ENCODE measurements at regions not wholly inside any gene's neighbourhood (a gene's known extent, or its start where the extent isn't known, plus 50 kb on each side); places are given as distances from the start of the nearest gene placed in this dataset.
"Not testable (repeated sequence)": the region's sequence is repeated elsewhere in the genome, so short reads cannot be mapped to it uniquely, and the experiment has no call there.

GRCh38 chr4:125781651-125782050 is 466.9 kb downstream of the FAT4 start:
- no peak overlapping the region for H3K4me3 ChIP-seq (ENCODE audit: low read depth, low read length)
- no peak for DNase-seq (ENCODE audit: low read depth)
- TF ChIP-seq, protein P1, sequence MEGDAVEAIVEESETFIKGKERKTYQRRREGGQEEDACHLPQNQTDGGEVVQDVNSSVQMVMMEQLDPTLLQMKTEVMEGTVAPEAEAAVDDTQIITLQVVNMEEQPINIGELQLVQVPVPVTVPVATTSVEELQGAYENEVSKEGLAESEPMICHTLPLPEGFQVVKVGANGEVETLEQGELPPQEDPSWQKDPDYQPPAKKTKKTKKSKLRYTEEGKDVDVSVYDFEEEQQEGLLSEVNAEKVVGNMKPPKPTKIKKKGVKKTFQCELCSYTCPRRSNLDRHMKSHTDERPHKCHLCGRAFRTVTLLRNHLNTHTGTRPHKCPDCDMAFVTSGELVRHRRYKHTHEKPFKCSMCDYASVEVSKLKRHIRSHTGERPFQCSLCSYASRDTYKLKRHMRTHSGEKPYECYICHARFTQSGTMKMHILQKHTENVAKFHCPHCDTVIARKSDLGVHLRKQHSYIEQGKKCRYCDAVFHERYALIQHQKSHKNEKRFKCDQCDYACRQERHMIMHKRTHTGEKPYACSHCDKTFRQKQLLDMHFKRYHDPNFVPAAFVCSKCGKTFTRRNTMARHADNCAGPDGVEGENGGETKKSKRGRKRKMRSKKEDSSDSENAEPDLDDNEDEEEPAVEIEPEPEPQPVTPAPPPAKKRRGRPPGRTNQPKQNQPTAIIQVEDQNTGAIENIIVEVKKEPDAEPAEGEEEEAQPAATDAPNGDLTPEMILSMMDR (IDR thresholded peaks at IDR 0.05; ENCODE audit: insufficient read depth, low read depth, low read length, missing control alignments), result no peak

DNA sequence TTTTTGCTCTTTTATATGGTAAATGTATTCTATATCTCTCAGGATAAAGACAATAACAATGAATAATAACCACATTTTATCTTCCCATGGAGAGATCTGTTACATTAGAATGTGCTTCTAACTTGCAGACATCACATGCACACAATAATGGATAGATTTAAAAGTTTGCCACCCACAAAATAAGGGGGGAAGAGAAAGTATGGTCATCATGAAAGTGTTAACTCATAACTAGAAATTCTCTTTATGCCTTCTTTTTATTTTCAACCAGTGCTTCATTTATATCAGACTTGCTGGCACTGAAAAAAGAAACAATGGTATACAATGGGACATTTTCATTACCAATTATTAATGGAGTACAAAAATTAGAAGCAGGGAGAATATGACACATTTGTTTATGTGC is 470.0 kb downstream of the FAT4 start:
- DNase-seq (ENCODE audit: low read depth), result no peak
- H3K4me3 ChIP-seq (ENCODE audit: low read depth, low read length), result no peak overlapping the region
- TF ChIP-seq, protein P1 (IDR thresholded peaks at IDR 0.05; ENCODE audit: insufficient read depth, low read depth, low read length, missing control alignments), result no peak

- DNase-seq (ENCODE audit: low read depth), result no peak
- no peak overlapping the region for H3K4me3 ChIP-seq (ENCODE audit: low read depth, low read length)
- TF ChIP-seq, protein P1 (IDR thresholded peaks at IDR 0.05; ENCODE audit: insufficient read depth, low read depth, low read length, missing control alignments), result no peak
Measured at GRCh38 chr4:125787707-125788106, 473.0 kb downstream of the FAT4 start.

- H3K4me3 ChIP-seq (ENCODE audit: low read depth, low read length), result no peak overlapping the region
- DNase-seq (ENCODE audit: low read depth), result no peak
- TF ChIP-seq, protein P1 (IDR thresholded peaks at IDR 0.05; ENCODE audit: insufficient read depth, low read depth, low read length, missing control alignments), result no peak
Measured at GRCh38 chr4:125789023-125789422, 474.3 kb downstream of the FAT4 start.

- H3K4me3 ChIP-seq (ENCODE audit: low read depth, low read length), result no peak overlapping the region
- TF ChIP-seq, protein P1 (IDR thresholded peaks at IDR 0.05; ENCODE audit: insufficient read depth, low read depth, low read length, missing control alignments), result no peak
- no peak for DNase-seq (ENCODE audit: low read depth)
Measured at GRCh38 chr4:125791896-125792295, 477.1 kb downstream of the FAT4 start.

DNA sequence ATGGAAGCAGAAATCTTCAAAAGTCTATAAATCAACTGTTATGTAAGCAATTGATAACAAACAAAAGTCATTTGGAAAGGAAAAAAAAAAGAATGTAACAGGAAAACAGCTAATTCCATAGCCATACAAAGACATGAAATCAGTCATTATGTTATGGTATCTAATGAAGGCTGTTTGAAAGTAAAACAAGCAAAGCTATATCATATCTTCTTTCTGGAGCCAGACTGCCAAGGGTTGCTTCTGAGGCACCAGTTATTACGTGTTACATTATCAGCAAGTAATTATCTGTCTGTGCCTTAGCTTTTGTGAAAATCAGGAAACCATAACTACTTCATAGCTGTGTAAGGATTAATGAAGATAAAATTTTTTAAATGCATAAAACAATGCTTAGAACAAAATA is 480.2 kb downstream of the FAT4 start:
- H3K4me3 ChIP-seq (ENCODE audit: low read depth, low read length), result no peak overlapping the region
- TF ChIP-seq, protein P1 (IDR thresholded peaks at IDR 0.05; ENCODE audit: insufficient read depth, low read depth, low read length, missing control alignments), result no peak

DNA sequence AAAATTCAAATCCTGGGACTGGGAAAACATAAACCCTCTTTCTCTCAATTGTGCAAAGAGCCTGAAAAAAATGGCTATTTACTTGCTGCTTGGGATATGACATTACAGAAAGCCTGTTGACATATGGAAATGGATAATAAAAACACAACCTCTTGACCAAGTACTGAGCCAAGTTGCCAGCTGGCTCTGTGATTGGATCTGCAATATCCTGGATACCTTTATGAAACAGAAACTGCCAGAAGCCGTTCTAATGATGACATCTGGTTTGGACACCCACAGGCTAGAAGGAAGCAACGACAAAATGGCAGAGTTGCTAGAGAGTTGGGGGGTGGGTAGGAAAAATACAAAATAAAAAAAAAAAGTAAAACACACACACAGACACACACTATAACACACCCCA is 481.4 kb downstream of the FAT4 start:
- no peak for DNase-seq (ENCODE audit: low read depth)
- no peak overlapping the region for H3K4me3 ChIP-seq (ENCODE audit: low read depth, low read length)
- TF ChIP-seq, protein P1 (IDR thresholded peaks at IDR 0.05; ENCODE audit: insufficient read depth, low read depth, low read length, missing control alignments), result no peak

More for the DNA sequence above, 480.2 kb downstream of the FAT4 start:
- DNase-seq (ENCODE audit: low read depth), result no peak

DNA sequence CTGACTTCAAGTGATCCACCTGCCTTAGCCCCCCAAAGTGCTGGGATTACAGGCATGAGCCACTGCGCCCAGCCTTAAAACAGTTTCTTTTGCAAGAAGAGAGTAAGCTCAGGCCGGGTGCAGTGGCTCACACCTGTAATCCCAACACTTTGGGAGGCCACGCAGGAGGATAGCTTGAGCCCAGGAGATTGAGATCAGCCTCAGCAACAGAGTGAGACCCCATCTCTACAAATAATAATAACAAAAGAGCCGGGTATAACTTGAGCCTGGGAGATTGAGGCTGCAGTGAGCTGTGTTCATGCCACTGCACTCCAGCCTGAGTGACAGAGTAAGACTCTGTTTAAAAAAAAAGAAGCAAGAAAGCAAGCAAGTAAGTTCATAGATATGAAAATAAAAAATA is 482.9 kb downstream of the FAT4 start:
- DNase-seq (ENCODE audit: low read depth); H3K4me3 ChIP-seq (ENCODE audit: low read depth, low read length): not testable (repeated sequence)

All from GM12865 (cell line).